ENCODE measurements at regions not wholly inside any gene's neighbourhood (a gene's known extent, or its start where the extent isn't known, plus 50 kb on each side); places are given as distances from the start of the nearest gene placed in this dataset.
"Not testable (repeated sequence)": the region's sequence is repeated elsewhere in the genome, so short reads cannot be mapped to it uniquely, and the experiment has no call there.

- no peak for TF ChIP-seq CTCF (IDR thresholded peaks at IDR 0.05)
- Mint-ChIP-seq H3K27me3 (ENCODE audit: unreplicated experiment) (peaks cover 13% of the 10 kb centered on the region), H3K27ac (ENCODE audit: unreplicated experiment) (no peak overlapping the region), H3K4me3 (ENCODE audit: unreplicated experiment) (no peak overlapping the region), H3K36me3 (ENCODE audit: unreplicated experiment) (no peaks in the 10 kb centered on the region), H3K9me3 (ENCODE audit: unreplicated experiment) (peaks cover 12% of the 10 kb centered on the region), H3K4me1 (ENCODE audit: unreplicated experiment) (no peaks in the 10 kb centered on the region)
- DNase-seq (ENCODE audit: extremely low spot score, unreplicated experiment), result no peak
Measured at GRCh38 chr4:83732114-83732635, 196.3 kb downstream of the GPAT3 start.

- Mint-ChIP-seq H3K4me1 (ENCODE audit: unreplicated experiment) (no peaks in the 10 kb centered on the region), H3K27me3 (ENCODE audit: unreplicated experiment) (peaks cover 15% of the 10 kb centered on the region), H3K36me3 (ENCODE audit: unreplicated experiment) (no peaks in the 10 kb centered on the region), H3K27ac (ENCODE audit: unreplicated experiment) (no peak overlapping the region), H3K9me3 (ENCODE audit: unreplicated experiment) (peaks cover 12% of the 10 kb centered on the region), H3K4me3 (ENCODE audit: unreplicated experiment) (no peak overlapping the region)
- no peak for TF ChIP-seq CTCF (IDR thresholded peaks at IDR 0.05)
- DNase-seq (ENCODE audit: extremely low spot score, unreplicated experiment), result no peak
Measured at GRCh38 chr4:83731609-83732008, 195.7 kb downstream of the GPAT3 start.

- DNase-seq (ENCODE audit: extremely low spot score, unreplicated experiment); H3K4me1 Mint-ChIP-seq (ENCODE audit: unreplicated experiment); H3K36me3 Mint-ChIP-seq (ENCODE audit: unreplicated experiment); H3K27ac Mint-ChIP-seq (ENCODE audit: unreplicated experiment); H3K4me3 Mint-ChIP-seq (ENCODE audit: unreplicated experiment): not testable (repeated sequence)
- H3K9me3 Mint-ChIP-seq (ENCODE audit: unreplicated experiment), result peaks cover 12% of the 10 kb centered on the region
- peaks cover 10% of the 10 kb centered on the region for H3K27me3 Mint-ChIP-seq (ENCODE audit: unreplicated experiment)
Measured at GRCh38 chr4:83730958-83731357, 195.1 kb downstream of the GPAT3 start.

DNA sequence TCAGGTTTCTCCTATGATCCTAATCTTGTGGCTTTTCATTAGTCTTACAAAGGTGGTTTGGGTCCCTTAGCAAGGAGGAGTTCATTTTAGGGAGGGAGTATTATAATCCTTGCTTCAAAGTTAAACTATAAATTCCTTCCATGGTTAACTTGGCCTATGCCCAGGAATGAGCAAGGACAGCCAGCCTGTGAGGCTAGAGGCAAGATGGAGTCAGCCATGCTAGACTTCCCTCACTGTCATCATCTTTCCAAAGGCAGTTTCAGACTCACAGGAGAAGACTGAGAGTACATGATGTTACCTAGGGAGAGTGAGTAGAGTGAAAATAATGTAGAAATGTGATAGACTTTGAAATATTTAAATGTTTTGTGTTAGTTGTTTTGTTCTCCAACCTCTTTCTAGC lies 192.3 kb downstream of the GPAT3 start:
- Mint-ChIP-seq H3K36me3 (ENCODE audit: unreplicated experiment) (no peaks in the 10 kb centered on the region), H3K4me1 (ENCODE audit: unreplicated experiment) (no peaks in the 10 kb centered on the region), H3K27me3 (ENCODE audit: unreplicated experiment) (peaks cover 8% of the 10 kb centered on the region), H3K9me3 (ENCODE audit: unreplicated experiment) (peaks cover 12% of the 10 kb centered on the region), H3K27ac (ENCODE audit: unreplicated experiment) (no peak overlapping the region), H3K4me3 (ENCODE audit: unreplicated experiment) (no peak overlapping the region)
- no peak for TF ChIP-seq CTCF (IDR thresholded peaks at IDR 0.05)
- DNase-seq (ENCODE audit: extremely low spot score, unreplicated experiment), result no peak

DNA sequence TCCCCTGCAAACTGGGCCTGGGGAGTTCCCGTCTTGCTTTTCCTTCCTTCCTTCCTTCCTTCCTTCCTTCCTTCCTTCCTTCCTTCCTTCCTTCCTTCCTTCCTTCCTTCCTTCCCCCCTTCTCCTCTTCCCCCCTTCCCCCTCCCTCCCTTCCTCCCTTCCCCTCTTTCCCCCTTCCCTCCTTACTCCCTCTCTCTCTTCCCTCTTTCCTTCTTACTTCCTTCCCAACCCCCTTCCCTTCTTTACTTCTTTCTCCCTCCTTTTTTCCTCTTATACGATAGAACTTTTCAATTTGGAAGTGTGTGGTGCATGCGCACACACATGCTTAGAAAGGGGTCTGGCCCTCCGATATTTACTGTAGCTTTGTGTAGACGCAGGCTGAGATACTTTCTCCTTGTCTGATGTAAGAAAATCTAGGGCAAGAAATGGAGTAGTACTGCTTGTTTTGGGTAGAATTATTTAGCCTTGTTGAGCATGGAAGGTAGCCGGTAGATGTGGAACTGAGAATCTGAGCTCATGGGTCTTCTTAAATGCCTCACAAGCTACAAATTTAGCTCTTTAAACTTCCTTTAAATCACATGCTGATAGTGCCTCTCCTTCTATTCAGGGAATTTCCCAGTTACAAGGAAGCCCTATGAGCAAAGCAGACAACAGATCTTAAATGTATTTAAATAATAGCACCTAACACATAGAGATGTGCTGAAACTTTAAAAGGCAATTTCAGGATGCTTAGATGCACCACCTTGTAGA lies 189.6 kb downstream of the GPAT3 start:
- Mint-ChIP-seq H3K27ac (ENCODE audit: unreplicated experiment) (no peak overlapping the region), H3K27me3 (ENCODE audit: unreplicated experiment) (peaks cover 20% of the 10 kb centered on the region)
- no peak for TF ChIP-seq CTCF (IDR thresholded peaks at IDR 0.05)

More for the DNA sequence above, 189.6 kb downstream of the GPAT3 start:
- Mint-ChIP-seq H3K4me3 (ENCODE audit: unreplicated experiment) (no peak overlapping the region), H3K36me3 (ENCODE audit: unreplicated experiment) (no peaks in the 10 kb centered on the region), H3K9me3 (ENCODE audit: unreplicated experiment) (peaks cover 11% of the 10 kb centered on the region), H3K4me1 (ENCODE audit: unreplicated experiment) (no peaks in the 10 kb centered on the region)
- no peak for DNase-seq (ENCODE audit: extremely low spot score, unreplicated experiment)
